ENCODE measurements at regions not wholly inside any gene's neighbourhood (a gene's known extent, or its start where the extent isn't known, plus 50 kb on each side); places are given as distances from the start of the nearest gene placed in this dataset.

- WGBS, 2 donors = 91 to 92% methylated on average over 26 of the region's 26 CpGs
- Histone ChIP-seq H3K9ac (ENCODE audit: insufficient read depth in 1 of 2, low read length in 2 of 2) (no peak overlapping the region), H3K9me3 (ENCODE audit: control insufficient read depth in 4 of 4, insufficient read depth in 3 of 4, low read length in 3 of 4) (peaks cover 0 to 11% (median 0%) of the 10 kb centered on the region in 4 donors), H3K4me3 (no peak overlapping the region), H3K4me1 (ENCODE audit: control insufficient read depth in 5 of 5, insufficient read depth in 5 of 5, low read length in 5 of 5) (no peaks in the 10 kb centered on the region), H3K27ac (ENCODE audit: low read depth in 1 of 2, low read length in 1 of 2) (no peak overlapping the region), H3K27me3 (ENCODE audit: control insufficient read depth in 3 of 3, insufficient read depth in 3 of 3, low read length in 2 of 3) (no peaks in the 10 kb centered on the region), H3K36me3 (ENCODE audit: control insufficient read depth in 4 of 4, insufficient read depth in 4 of 4, low read length in 4 of 4) (no peaks in the 10 kb centered on the region)
- TF ChIP-seq CTCF (IDR thresholded peaks at IDR 0.05; ENCODE audit: control extremely low read depth, extremely low read depth) = no peak
- no peak for ATAC-seq (ENCODE audit: insufficient read depth, low FRiP score)
- DNase-seq = no peak
Observed at GRCh38 chr11:70539360-70540095, 141.2 kb downstream of the CTTN start.

GRCh38 chr11:70540196-70540595, 141.9 kb downstream of the CTTN start:
- H3K36me3 ChIP-seq (ENCODE audit: control insufficient read depth in 4 of 4, insufficient read depth in 4 of 4, low read length in 4 of 4) = no peaks in the 10 kb centered on the region
- H3K4me3 ChIP-seq = no peak overlapping the region
- ATAC-seq (ENCODE audit: insufficient read depth, low FRiP score) (no peak), DNase-seq (no peak)
- no peaks in the 10 kb centered on the region for H3K27me3 ChIP-seq (ENCODE audit: control insufficient read depth in 3 of 3, insufficient read depth in 3 of 3, low read length in 2 of 3)
- H3K27ac ChIP-seq (ENCODE audit: low read depth in 1 of 2, low read length in 1 of 2) = no peak overlapping the region
- no peak for TF ChIP-seq CTCF (IDR thresholded peaks at IDR 0.05; ENCODE audit: control extremely low read depth, extremely low read depth)
- H3K9ac ChIP-seq (ENCODE audit: insufficient read depth in 1 of 2, low read length in 2 of 2) = no peak overlapping the region
- peaks cover 0 to 8% (median 0%) of the 10 kb centered on the region in 4 donors for H3K9me3 ChIP-seq (ENCODE audit: control insufficient read depth in 4 of 4, insufficient read depth in 3 of 4, low read length in 3 of 4)
- no peaks in the 10 kb centered on the region for H3K4me1 ChIP-seq (ENCODE audit: control insufficient read depth in 5 of 5, insufficient read depth in 5 of 5, low read length in 5 of 5)
- 94 to 96% methylated on average over 13 to 16 of the region's 16 CpGs for WGBS, 2 donors

GRCh38 chr11:70541176-70541575, 142.8 kb downstream of the CTTN start:
- peaks cover 0 to 8% (median 0%) of the 10 kb centered on the region in 4 donors for H3K9me3 ChIP-seq (ENCODE audit: control insufficient read depth in 4 of 4, insufficient read depth in 3 of 4, low read length in 3 of 4)
- H3K36me3 ChIP-seq (ENCODE audit: control insufficient read depth in 4 of 4, insufficient read depth in 4 of 4, low read length in 4 of 4) = no peaks in the 10 kb centered on the region
- H3K27me3 ChIP-seq (ENCODE audit: control insufficient read depth in 3 of 3, insufficient read depth in 3 of 3, low read length in 2 of 3) = no peaks in the 10 kb centered on the region
- H3K4me3 ChIP-seq = no peak overlapping the region
- no peak overlapping the region for H3K9ac ChIP-seq (ENCODE audit: insufficient read depth in 1 of 2, low read length in 2 of 2)
- TF ChIP-seq CTCF (IDR thresholded peaks at IDR 0.05; ENCODE audit: control extremely low read depth, extremely low read depth) = no peak
- no peak overlapping the region for H3K27ac ChIP-seq (ENCODE audit: low read depth in 1 of 2, low read length in 1 of 2)
- no peaks in the 10 kb centered on the region for H3K4me1 ChIP-seq (ENCODE audit: control insufficient read depth in 5 of 5, insufficient read depth in 5 of 5, low read length in 5 of 5)
- ATAC-seq (ENCODE audit: insufficient read depth, low FRiP score) = no peak
- WGBS, 2 donors = 85 to 88% methylated on average over 9 of the region's 9 CpGs
- DNase-seq = no peak

GRCh38 chr11:70541699-70542098, 143.4 kb downstream of the CTTN start:
- WGBS, 2 donors = 94 to 95% methylated on average over 5 of the region's 5 CpGs
- no peak overlapping the region for H3K4me3 ChIP-seq
- no peaks in the 10 kb centered on the region for H3K36me3 ChIP-seq (ENCODE audit: control insufficient read depth in 4 of 4, insufficient read depth in 4 of 4, low read length in 4 of 4)
- no peak overlapping the region for H3K9ac ChIP-seq (ENCODE audit: insufficient read depth in 1 of 2, low read length in 2 of 2)
- no peak for TF ChIP-seq CTCF (IDR thresholded peaks at IDR 0.05; ENCODE audit: control extremely low read depth, extremely low read depth)
- DNase-seq (no peak), ATAC-seq (ENCODE audit: insufficient read depth, low FRiP score) (no peak)
- peaks cover 0 to 8% (median 0%) of the 10 kb centered on the region in 4 donors for H3K9me3 ChIP-seq (ENCODE audit: control insufficient read depth in 4 of 4, insufficient read depth in 3 of 4, low read length in 3 of 4)
- no peaks in the 10 kb centered on the region for H3K4me1 ChIP-seq (ENCODE audit: control insufficient read depth in 5 of 5, insufficient read depth in 5 of 5, low read length in 5 of 5)
- no peak overlapping the region for H3K27ac ChIP-seq (ENCODE audit: low read depth in 1 of 2, low read length in 1 of 2)
- no peaks in the 10 kb centered on the region for H3K27me3 ChIP-seq (ENCODE audit: control insufficient read depth in 3 of 3, insufficient read depth in 3 of 3, low read length in 2 of 3)

Data from lung (tissue), 11 donors.